Upper lobe of left lung (tissue), 4 donors: ENCODE measurements at regions not wholly inside any gene's neighbourhood (a gene's known extent, or its start where the extent isn't known, plus 50 kb on each side); places are given as distances from the start of the nearest gene placed in this dataset.

Experiments
- EP300 ChIP-seq, 4 donors: sonication (generic); formaldehyde crosslinking; IDR thresholded peaks; one replicate each; pipeline ENCODE4 v1.5.1; 2017; ENCODE audit warnings: antibody characterized with exemption in 4 of 4, control low read depth in 2 of 4
- POLR2A ChIP-seq, 4 donors: fragments of 450-650 bp; IDR thresholded peaks; one replicate each; pipeline ENCODE4 v1.5.1; 2016 to 2017; ENCODE audit warnings: antibody characterized with exemption in 4 of 4, mild to moderate bottlenecking in 2 of 4
- POLR2AphosphoS5 ChIP-seq, 2 donors: sonication (generic); formaldehyde crosslinking; IDR thresholded peaks; one replicate each; pipeline ENCODE4 v1.5.1; 2017; ENCODE audit warnings: antibody characterized with exemption in 2 of 2
- TF ChIP-seq, protein P1 (sequence below), 6 experiments: fragments of 450-650 bp in 4 of 6; fragments of 200-600 bp in 2 of 6; sonication (generic) in 2 of 6; IDR thresholded peaks; one replicate each; pipeline ENCODE4 v1.5.1; 2016 to 2019; ENCODE audit warnings: antibody characterized with exemption in 6 of 6

DNA sequence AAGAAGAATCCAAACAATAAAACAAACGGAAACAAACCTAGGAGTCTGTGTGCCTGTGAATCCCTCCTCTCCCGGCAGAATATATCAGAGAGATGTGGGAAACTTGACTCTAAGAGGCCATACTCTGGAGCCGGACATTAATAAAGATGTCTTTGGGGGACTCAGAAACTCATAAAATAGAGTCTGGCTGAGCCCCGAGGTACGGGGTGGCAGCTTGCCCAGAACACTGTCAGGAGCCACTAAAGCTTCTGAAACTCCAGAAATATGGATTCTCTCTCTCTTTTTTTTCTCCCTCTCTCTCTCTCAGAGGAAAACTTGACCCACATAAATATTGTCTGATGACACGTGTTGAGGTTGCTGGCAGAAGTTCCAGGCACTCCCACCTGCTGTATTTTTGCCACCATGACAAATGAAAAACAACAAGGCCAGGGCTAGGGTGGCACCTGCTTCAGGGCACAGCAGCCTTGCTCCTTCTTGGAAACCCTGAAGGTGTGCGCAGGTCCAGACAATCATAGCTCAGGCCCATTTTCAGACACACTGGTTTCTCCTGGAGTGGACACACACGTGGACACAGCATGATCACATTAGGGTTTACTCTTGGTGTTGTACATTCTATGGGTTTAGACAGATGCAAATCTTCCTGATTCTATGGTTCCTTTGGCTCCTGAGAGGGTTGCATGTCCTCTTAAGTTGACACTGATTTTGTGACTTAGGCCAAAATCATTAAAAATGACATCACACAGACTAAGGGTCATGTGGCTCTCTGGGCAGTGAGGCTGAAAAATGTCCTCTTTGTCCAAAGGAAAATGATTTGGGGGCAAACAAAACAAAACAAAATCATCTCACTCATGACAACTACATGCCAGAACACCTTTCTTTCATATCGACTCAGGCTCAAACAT is 282.6 kb upstream of the IRX3 start:
- TF ChIP-seq, protein P1, sequence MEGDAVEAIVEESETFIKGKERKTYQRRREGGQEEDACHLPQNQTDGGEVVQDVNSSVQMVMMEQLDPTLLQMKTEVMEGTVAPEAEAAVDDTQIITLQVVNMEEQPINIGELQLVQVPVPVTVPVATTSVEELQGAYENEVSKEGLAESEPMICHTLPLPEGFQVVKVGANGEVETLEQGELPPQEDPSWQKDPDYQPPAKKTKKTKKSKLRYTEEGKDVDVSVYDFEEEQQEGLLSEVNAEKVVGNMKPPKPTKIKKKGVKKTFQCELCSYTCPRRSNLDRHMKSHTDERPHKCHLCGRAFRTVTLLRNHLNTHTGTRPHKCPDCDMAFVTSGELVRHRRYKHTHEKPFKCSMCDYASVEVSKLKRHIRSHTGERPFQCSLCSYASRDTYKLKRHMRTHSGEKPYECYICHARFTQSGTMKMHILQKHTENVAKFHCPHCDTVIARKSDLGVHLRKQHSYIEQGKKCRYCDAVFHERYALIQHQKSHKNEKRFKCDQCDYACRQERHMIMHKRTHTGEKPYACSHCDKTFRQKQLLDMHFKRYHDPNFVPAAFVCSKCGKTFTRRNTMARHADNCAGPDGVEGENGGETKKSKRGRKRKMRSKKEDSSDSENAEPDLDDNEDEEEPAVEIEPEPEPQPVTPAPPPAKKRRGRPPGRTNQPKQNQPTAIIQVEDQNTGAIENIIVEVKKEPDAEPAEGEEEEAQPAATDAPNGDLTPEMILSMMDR (IDR thresholded peaks at IDR 0.05): no peak
- TF ChIP-seq POLR2AphosphoS5 (IDR thresholded peaks at IDR 0.05) (no peak), POLR2A (IDR thresholded peaks at IDR 0.05) (no peak), EP300 (IDR thresholded peaks at IDR 0.05) (no peak)
